HT-29 (cell line): ENCODE measurements at regions not wholly inside any gene's neighbourhood (a gene's known extent, or its start where the extent isn't known, plus 50 kb on each side); places are given as distances from the start of the nearest gene placed in this dataset.
"Not testable (repeated sequence)": the region's sequence is repeated elsewhere in the genome, so short reads cannot be mapped to it uniquely, and the experiment has no call there.

Experiments
- DNase-seq: peaks from one replicate; pipeline ENCODE4 v3.0.0-alpha.2; 2015; ENCODE audit warnings: low spot score

DNA sequence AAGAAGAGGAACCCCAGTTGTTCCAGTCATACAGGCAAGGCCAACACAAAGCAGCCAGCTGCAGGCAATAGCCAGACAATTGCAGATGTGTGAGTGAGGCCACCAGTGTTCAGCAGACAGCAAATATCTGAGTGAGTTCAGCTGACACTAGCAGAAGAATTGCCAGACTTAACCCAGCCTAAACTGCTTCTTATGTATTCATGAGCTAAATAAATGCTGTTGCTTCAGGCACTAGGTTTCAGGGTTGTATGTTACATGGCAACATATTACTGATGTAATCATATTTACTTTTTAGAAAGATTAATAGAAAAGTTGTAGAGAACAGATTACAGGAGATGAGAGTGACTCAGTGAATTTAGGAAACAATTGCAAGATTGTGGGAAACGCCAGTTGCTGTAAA is 129.8 kb upstream of the CHODL start:
- no peak for DNase-seq

DNA sequence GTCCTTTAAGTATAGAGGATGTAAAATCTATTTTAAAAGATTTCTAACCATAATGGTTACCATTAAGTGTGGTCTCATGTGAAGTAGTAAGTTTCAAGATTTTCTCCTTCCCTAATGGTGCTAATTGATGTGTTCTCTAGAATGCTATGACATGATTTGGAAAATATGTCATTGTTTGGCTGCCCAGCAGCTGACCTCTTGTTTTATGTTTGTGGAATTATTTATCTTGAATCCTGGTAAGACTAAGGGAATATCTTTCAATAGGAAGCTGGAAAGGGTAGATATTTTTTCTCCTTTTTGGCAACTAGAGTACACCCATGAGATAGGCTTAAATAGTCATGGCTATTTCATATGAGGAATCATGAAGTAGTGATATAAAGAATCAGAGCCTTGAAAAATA is 139.8 kb upstream of the CHODL start:
- DNase-seq = no peak

DNA sequence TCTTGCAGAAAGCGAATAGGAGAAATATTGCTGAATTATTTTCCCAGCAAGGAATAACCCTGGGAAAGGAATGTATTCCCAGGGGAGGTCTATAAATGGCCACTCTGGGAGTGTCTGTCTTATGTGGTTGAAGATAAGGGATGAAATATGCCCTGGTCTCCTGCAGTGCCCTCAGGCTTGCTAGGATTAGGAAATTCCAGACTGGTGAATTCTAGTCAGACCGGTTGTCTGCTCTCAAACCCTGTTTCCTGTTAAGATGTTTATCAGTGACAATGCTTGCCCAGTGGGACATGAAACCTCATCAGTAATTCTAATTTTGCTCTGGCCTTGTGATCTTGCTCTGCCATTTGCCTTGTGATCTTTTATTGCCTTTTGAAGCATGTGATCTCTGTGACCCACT is 148.2 kb upstream of the CHODL start:
- DNase-seq = not testable (repeated sequence)

DNA sequence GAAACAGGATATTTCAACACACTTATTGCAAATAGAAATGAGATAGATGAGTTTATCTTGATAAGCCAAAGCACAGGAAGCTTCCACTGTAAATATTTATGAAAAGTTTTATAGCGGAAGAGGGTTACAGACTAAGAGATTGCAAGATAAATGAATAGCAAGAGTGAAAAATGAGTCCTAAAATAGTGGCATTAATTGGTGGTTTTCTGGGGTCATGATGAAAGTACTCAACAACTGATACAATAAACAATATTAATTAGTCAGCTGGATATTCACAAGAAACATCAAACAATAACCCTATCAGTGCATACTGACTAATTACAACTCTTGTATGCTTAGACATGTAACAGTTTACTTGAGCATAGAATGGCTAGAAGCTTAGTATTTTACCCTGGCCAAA is 154.8 kb upstream of the CHODL start:
- no peak for DNase-seq

DNA sequence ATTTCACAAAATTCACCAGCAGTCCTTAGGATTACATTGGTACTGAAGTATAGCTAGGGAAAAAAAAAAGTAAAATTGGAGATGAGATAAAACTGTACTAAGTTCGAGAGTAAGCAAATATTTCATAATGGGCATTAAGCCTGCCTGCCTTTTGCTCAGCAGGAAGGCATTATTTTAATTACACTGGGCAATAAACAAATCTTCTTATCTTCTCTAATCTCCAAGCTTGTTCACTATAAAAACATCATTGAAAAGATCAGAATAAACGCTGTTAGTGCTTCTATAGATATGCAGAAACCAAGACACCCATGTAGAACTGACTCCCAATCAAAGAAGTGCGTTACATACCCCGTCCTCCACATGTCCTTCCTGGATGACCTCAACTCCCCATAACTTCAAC is 174.2 kb upstream of the CHODL start:
- no peak for DNase-seq

DNA sequence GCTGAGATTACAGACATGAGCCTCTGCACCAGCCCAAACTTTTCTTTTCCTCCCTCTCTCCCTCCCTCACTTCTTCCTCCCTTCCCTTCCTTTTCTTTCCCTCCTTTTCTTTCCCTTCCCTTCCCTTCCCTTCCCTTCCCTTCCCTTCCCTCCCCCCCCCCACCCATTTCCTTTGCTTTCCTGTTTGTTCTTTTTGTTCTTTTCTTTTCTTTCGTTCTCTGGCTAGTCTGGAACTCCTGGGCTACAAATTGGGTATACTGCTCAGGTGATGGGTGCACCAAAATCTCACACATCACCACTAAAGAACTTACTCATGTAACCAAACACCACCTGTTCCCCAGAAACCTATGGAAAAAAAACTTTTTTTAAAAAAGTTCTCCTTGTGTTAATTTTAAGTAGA is 174.8 kb upstream of the CHODL start:
- DNase-seq = no peak

DNA sequence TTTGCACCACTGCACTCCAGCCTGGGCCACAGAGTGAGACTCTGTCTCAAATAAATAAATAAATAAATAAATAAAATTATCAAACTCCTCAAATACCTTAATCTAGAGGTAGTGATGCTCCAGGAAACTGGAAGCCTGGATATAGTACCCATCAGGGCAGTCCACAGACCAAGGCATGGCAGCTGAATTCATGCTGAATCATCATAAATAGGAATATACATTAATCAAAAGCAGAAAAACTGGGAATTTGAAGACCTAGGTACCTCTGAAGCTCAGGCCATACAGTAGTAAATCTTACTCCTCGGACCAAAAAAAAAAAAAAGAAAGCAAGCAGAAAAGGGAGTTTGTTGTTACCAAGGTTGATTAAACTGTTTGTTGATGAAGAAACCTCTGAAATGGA is 184.2 kb upstream of the CHODL start:
- no peak for DNase-seq

DNA sequence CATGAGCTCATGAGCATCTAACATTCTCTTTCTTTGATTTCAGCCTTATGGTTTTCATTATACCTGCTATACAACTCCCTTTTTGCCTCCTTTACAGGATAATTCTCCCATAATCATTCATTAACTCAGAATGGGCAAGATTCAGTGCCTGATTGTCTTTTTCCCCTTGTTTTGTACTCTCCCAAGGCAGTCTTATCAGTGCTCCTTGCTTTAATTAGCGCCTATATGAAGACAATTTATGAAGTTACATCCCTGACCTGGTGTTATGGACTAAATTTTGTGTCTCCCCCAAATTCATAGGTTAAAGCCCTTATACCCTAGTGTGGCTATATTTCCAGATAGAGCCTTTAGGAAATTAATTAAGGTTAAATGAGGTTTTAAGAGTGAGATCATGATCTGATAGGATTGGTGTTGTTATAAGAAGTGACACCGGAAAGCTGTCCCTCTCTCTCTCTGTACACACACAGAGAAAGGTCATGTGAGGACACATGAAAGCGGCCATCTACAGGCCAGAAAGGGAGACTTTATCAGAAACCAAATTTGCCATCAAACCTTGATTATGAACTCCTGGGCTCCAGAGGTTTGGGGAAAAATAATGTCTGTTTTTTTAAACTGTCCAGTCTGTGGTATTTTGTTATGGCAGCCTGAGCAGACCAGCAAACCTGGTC is 185.8 kb upstream of the CHODL start:
- DNase-seq = no peak

DNA sequence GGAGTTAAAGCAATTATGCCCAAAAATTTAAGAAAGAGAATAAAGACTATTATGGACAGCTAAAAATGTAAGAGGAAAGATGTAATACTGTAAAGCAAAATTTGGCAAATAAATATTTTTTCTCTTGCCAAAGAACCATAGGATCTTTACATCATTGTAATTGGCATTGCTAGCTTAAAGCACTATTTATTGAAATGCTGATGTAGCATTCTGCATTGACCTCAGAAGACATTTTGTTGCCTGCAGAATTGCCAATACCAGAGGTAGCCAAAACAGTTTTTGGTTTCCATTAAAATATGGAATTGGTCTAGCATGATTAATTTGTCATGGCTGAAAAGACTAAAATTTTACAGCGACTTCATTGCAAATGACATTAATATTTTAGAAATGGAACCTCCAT is 191.5 kb upstream of the CHODL start:
- DNase-seq = no peak

DNA sequence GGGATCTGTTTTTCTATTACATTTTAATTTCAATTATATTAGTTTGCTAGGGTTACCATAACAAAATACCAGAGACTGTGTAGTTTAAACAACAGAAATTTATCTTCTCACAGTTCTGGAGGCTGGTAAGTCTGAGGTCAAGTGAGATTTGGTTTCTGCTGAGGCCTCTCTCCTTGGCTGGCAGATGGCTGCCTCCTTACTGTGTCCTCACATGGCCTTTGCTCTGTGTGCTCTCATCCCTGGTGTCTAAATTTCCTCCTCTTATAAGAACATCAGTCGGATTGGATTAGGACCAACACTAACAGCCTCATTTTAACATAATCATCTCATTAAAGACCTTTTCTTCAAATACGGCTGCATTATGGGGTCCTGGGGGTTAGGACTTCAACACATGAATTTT is 195.2 kb upstream of the CHODL start:
- no peak for DNase-seq

DNA sequence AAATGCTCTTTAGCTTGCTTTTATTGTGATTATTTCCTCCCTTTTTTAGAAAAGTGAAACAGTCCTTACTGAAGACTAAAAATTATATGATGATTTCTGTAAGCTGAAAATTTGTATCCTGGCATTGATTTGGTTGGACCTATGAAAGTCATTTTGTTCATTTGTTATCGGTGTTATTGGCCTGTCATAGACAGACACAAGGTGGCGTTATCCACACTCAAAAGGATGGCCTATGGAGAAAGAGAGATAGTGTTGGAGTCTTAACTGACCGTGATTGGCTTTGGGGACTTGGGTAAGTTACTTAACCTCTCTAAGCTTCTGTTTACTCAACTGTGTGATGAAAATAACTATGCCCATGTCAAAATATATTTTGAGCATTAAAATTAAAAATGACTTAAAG is 203.6 kb upstream of the CHODL start:
- peak; percentile 47 for DNase-seq

DNA sequence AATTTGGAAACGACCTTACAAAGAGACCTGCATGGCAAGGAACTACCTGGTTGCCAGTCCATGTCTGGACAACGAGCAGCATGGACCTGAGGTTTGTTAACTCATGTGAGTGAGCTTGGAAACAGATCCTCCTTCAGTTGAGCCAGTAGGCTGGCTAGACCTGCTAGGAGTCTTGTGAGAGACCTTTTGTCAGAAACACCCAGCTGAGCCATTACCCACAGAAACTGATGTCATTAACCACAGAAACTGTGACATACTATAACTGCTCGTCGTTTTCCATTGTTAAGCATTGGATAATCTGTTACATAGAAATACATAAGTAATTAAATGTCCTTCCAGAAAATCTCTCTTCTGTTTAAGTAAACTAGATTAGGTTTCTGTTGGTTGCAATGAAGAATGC is 211.1 kb upstream of the C21orf91 start:
- DNase-seq = no peak

DNA sequence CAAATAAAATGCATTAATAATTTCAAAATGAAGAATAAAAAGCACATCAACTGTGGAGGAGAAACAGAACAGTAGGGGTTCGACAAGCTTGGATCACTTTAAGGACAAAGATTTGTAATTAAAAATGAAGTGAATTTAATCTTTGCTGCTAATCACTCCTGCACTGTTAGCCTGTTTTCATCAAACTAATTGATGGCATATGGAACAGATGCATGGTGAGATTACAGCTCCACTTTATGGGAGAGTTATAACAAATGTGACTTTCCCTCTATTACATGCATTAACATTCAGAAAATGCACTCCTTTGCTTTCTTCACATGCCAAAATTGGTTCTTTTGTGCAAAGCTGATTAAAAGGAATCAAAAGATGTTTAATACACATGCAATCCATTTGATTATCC is 207.2 kb upstream of the C21orf91 start:
- DNase-seq = no peak

DNA sequence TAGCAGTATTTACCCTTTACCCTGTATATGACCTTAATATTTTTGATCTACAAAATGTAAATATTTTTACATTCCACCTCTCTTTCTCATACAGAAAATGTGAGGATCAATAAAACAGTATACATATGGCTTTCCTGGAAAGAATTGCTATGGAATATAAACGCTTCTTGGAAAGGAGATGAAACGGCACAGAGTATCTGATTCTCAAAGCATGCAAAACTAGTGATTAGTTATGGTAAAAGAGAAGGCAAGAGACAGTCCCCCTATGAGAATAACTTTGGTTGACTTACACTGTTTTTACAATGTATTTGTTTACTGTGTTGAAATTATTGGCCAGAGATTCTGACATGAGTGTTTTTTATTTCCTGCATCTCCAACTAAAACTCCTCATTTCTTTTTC is 204.6 kb upstream of the C21orf91 start:
- DNase-seq = no peak

DNA sequence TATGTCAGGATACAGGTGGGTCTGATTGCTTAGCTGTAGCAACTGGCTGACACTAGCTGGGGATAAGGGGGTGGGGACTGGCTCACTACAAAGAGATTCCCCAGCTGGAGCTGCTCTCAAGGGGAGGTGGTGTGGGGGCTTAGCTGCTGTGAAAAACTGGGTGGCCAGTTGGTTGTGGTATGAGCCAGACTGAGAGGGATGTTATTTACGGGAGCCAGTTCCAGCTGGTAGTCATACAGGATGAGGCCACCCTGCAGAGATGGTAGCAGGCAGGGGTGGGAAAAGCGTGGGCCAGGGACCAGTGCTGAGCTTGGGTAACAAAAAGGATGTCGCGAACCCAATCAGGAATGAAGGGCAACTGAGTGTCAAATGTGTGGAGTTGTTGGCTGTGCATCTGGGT is 204.0 kb upstream of the C21orf91 start:
- DNase-seq = no peak

DNA sequence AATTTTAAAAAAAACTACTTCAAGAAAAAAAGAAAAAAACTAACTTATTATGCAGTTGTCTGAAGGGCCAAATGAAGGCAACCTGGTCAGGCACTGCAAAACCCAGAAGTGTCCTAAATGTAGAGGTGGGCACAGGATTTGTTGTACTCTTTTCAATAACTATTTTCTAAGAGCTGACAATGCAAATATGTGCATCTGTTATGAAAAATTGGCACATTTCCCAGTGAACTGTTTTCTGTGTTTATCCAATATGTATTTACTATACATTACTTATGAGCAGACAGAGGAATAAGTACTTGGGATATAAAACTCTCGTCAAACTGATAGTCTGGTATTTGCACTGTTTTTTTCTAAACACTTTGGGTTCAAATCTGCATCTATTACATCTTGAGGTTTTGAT is 188.0 kb upstream of the C21orf91 start:
- DNase-seq = no peak

DNA sequence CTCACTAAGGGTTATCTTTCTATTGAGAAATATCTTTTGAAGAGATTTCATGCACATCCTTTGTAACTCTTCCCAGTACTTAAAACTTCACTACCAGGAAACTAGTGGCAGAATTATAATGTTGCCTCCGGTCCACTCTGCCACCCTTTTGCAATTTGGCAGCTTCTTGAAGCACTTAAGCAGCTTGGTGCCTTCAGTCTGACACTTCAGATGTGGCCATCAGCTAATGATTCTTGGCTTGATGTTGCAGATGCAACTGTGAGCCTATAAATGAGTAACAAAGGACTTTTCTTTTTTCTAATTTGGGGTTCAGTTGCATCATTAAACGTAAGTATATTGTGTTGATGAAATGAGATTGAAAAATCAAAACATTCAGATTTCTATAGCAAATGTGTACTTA is 187.5 kb upstream of the C21orf91 start:
- DNase-seq = no peak

DNA sequence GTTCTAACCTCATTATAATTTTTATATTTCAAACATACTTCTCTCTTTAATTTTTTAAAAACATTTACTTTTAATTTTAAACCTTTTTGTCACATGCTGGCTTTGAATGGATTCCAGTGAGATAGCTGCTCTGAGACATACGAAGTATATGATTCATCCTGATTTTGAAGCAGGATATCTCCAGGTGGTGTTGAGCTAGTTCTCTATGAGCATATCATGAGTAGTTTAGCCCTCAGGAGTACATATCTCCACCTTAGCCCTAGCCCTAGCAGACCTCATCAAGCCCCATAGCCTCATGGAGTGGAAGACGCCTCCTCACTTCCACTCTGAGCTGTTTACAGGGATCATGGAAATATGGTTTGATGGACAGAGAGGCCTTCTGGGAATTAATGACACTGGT is 183.2 kb upstream of the C21orf91 start:
- DNase-seq = no peak

DNA sequence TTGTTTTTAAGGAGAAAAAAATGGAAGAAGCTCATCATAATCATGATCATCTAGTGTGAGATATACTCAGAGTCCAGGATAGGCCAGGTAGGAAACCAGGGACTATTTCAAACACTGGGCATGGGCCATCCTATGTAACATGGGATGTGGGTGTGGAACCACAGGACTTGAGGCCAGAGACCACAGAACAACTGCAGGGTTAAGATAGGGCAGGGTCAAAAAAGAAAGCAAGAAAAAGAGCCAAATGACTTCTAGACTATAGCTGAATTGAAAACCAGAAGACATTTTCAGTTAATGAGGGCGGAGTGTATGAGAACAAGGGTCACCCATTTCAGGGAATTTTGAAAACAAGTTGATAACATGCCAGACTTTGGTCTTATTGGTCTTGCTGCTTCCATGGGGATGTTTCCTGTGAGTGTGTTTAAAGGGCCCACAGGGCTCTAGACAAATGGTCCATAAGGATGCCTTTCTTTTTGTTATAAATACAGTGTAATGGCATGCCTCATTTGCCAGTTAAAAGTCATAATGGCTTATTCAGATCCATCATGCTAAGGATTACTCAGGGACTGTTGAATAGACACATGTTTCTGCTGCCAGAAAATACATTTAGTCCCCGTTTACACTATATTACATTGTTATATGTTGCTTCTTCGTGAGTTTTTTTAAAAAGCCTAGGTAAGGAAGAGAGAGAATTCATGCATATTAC is 182.0 kb upstream of the C21orf91 start:
- DNase-seq = no peak

DNA sequence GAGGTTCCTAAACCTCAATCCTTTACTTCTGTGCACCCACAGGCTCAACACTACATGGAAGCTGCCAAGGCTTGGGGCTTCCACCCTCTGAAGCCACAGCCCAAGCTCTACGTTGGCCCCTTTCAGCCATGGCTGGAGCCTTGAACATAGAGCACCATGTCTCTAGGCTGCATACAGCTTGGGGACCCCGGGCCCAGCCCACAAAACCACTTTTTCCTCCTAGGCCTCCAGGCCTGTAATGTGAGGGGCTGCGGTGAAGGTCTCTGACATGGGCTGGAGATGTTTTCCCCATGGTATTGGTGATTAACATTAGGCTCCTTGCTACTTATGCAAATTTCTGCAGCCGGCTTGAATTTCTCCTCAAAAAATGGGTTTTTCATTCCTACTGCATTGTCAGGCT is 179.4 kb upstream of the C21orf91 start:
- not testable (repeated sequence) for DNase-seq

DNA sequence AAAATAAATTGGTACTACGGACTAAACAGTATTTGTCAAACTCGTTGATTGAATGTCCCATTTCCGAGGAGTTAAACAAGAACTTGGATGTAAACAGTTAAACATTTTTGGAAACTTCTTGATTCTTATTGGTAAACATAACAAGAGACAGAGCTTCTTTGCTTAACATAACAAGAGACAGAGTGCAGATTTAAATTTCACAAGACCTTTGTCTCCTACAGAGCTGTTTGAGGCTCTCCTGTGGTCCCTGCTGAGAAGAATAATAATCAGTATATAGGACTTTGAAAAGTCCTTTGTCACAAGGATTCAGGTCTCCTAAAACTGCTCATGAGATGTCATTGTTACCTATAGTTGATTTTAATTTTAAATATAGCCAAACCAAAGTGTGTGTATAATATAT is 170.6 kb upstream of the C21orf91 start:
- DNase-seq = no peak

DNA sequence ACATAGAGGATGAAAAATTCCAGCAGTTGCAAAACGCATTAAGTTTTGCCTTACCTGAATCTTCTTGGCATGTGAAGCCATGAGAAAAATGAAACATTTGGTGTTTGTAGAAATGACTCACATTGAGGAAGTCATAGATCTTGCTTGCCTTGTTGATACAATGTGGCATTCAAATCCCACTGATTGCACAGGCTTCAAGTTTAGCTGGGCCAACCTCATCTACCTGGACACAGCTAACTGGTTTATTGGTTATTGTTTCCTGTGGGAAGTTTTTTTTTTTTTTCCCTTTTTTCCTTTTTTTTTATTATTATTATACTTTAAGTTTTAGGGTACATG is 168.9 kb upstream of the C21orf91 start:
- no peak for DNase-seq

DNA sequence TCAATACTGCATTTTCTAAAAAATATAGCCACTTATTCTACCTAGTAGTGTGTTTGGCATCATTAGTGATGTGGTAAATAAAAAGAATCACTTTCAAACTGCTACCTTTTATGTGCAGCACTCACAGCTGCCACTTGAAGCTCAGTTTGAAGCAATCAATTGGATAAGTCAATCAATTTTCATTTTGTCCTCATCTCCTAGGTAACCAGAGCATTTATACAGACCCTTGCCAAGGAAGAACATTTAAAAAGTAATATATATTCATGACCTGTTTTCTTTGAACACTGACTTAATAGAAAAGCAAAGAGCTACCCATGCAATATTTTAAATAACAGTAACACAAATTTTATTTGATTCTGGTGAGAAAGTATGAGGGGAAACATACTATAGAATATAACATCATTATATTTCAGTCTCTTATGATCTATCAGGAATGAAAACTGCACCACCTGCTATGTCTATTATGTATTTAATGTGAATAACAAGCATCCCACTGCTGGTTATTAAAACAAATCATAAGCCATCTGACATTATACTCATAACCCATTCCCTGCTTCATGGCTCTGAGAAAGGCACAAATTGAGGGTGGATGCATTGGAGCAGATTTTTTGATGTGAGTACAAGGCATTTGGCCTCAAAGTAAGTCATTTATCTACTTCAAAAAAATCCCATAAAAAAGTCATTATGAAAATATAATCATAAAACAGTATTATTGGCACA is 168.4 kb upstream of the C21orf91 start:
- DNase-seq = no peak
